ENCODE measurements at regions not wholly inside any gene's neighbourhood (a gene's known extent, or its start where the extent isn't known, plus 50 kb on each side); places are given as distances from the start of the nearest gene placed in this dataset.

DNA sequence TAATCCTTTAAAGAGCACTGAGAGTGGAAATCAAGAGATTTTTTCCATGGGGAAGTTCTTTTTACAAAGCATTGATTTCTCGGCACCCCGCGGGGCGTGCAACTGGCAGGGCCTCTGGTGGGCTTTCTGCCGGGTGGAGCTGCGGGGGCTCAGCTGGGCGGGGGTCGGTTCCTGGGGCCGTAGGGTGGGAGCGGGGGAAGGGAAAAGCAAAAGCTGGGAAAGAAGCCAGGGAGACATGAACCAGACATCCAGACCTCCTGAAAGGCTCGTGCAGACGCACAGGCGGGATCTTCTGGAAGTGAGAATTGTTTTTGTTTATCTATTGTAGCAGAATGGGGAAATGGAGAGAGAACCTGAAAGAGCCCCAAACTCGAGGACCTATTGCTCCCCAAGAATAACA is 235.2 kb downstream of the FAM72C start:
- TF ChIP-seq, protein P1, sequence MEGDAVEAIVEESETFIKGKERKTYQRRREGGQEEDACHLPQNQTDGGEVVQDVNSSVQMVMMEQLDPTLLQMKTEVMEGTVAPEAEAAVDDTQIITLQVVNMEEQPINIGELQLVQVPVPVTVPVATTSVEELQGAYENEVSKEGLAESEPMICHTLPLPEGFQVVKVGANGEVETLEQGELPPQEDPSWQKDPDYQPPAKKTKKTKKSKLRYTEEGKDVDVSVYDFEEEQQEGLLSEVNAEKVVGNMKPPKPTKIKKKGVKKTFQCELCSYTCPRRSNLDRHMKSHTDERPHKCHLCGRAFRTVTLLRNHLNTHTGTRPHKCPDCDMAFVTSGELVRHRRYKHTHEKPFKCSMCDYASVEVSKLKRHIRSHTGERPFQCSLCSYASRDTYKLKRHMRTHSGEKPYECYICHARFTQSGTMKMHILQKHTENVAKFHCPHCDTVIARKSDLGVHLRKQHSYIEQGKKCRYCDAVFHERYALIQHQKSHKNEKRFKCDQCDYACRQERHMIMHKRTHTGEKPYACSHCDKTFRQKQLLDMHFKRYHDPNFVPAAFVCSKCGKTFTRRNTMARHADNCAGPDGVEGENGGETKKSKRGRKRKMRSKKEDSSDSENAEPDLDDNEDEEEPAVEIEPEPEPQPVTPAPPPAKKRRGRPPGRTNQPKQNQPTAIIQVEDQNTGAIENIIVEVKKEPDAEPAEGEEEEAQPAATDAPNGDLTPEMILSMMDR (IDR thresholded peaks at IDR 0.05): no peak
- no peak for TF ChIP-seq EP300 (IDR thresholded peaks at IDR 0.05)
- TF ChIP-seq POLR2A (IDR thresholded peaks at IDR 0.05; ENCODE audit: low read depth): no peak
